CD4-positive, alpha-beta T cell treated with Interleukin-4 for 1 hour (primary cell): ENCODE measurements at regions not wholly inside any gene's neighbourhood (a gene's known extent, or its start where the extent isn't known, plus 50 kb on each side); places are given as distances from the start of the nearest gene placed in this dataset.
"Not testable (repeated sequence)": the region's sequence is repeated elsewhere in the genome, so short reads cannot be mapped to it uniquely, and the experiment has no call there.

Experiments
- DNase-seq, 2 donors: peaks; one replicate each; pipeline ENCODE4 v3.0.0-alpha.2; 2020 to 2022

DNA sequence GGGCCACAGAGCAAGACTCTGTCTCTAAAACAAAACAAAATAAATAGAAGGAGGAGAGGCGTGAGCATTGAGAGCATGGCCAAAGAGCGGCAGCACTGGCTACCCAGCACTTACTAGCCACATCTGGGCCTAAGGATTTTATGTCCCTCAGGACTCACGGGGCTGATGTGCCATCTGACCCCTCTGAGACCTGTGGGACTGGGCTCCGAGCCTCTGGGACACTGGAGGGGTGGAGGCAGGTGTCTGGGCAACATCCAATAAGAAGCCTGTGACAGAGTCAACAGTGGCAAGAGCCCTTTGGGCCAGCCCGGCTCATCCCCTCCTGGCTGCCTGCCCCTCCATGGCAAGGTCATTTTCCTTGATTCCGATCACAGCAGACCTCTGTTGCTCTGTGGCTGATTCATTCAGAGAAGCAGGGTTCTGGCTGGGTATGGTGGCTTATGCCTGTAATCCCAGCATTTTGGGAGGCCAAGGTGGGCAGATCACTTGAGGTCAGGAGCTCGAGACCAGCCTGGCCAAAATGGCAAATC, 60.7 kb downstream of the RRM2 start:
- DNase-seq, result no peak

- DNase-seq, result no peak
Observed at GRCh38 chr2:10184421-10184820, 61.9 kb downstream of the RRM2 start.

DNA sequence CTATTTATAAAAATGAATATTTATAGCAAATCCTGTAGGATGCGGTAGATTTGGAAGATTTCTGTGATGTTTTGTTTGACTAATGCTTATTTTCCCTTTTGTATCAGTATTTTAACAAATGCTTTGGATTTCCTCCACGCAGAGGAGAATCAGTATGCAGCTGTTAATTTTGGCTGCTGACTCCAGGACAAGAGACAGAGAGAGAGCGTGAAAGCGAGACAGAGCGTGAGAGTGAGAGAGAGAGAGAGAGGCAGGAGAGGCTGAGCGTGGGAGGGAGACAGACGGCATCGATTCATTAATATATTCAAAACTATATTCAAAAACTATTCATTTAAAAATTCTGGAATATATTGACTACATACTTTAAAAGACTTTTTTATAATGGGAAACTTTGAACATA, 62.5 kb downstream of the RRM2 start:
- DNase-seq, result no peak

GRCh38 chr2:10185755-10186154, 63.2 kb downstream of the RRM2 start:
- no peak for DNase-seq

DNA sequence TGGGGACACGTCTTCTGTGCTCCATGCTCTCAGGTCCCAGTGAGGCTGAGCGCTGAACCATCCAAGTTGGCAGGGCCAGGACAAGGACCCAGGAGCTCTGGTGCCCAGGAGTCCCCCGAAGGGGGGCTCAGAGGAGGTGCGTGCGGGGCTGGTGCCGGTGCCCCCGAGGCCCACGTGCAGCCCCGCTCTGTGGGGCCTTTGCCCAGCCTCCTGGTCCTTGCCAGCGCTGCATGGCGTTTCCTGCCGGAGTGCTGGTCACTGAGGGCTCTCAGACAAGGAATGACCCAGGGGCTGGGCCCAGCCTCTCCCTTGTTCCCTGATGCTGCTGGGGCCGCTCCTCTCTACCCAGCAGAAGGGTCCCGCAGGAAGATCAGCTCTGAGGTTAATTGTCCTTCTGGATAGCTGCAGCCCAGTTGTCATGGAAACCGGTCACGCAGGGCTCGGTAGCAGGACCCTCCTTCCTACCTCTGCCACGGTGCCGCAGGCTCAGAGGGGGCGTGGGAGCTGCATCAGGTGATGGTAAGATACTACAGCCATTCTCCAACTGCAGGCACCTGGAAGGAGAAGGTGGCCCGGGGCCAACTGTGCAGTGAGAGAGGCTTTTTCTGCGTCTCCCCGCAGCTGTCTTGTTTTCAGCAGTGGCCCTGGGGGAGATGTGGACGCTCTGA, 64.5 kb downstream of the RRM2 start:
- DNase-seq, result no peak

GRCh38 chr2:10187661-10188060, 65.1 kb downstream of the RRM2 start:
- no peak for DNase-seq

- no peak for DNase-seq
Observed at GRCh38 chr2:10188211-10188610, 65.7 kb downstream of the RRM2 start.

GRCh38 chr2:10188729-10189305, 66.3 kb downstream of the RRM2 start:
- no peak for DNase-seq

DNA sequence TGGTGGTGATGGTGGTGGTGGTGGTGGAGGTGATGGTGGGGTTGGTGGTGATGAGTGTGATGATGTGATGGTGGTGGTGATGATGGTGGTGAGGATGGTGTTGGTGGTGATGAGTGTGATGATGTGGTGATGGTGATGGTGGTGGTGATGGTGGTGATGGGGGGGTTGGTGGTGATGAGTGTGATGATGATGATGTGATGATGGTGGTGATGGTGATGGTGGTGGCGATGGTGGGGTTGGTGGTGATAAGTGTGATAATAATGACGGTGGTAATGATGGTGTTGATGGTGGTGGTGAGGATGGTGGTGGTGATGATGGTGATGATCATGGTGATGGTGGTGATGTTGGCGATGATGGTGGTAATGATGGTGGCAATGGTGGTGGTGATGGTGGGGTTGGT, 67.7 kb downstream of the RRM2 start:
- DNase-seq, result no peak

- DNase-seq, result no peak
Observed at GRCh38 chr2:10190737-10191532, 68.4 kb downstream of the RRM2 start.

DNA sequence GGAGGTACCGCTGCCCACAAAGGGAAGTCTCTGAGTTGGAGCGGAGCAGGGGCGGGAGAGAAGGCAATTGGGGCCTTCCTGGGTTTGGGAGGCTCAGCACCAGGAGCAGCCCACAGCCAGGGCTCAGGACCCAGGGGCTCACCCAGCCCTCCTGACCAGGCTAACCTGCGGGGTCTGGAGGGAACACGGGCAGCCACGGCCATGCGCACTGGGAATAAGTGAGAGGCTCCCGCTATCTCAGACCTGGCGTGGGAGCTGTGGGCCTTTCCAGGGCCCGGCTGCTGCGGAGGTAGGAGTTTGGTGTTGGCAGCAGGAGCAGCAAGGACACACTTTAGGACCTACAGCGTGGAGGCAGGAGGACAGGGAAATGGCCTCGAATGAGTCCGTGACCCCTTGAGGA, 69.0 kb downstream of the RRM2 start:
- no peak for DNase-seq

DNA sequence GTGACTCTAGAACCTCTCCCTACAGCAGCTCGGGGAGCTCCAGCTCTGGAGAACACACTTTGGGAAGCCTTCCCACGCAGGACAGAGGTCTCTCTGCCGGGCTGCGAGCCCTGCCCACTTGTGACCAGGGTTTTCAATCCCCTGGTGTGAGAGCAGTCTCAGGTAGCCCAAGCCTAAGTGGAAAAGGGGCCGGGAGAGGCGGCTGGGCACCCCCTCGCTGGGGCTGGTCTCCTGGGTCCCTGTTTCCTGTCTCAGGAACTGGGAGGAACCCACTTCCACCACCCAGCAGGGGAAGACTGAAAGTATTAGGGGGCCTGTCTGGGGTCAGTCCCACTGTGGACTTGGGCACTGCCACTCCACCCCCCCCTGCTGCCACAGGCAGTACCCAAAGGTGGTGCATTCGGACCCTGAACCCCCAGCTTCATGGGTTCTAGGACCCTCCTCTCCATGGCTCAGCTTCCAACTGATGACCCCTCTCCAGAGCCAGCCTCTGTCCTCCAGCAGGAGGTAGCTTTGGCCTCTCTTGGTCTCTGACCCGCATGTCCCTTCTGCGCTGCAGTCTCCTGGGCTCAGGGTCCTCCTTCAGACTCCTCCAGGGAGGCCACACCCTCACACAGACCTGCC, 70.0 kb downstream of the RRM2 start:
- DNase-seq, result no peak

- no peak for DNase-seq
Observed at GRCh38 chr2:10193276-10193795, 70.8 kb downstream of the RRM2 start.

DNA sequence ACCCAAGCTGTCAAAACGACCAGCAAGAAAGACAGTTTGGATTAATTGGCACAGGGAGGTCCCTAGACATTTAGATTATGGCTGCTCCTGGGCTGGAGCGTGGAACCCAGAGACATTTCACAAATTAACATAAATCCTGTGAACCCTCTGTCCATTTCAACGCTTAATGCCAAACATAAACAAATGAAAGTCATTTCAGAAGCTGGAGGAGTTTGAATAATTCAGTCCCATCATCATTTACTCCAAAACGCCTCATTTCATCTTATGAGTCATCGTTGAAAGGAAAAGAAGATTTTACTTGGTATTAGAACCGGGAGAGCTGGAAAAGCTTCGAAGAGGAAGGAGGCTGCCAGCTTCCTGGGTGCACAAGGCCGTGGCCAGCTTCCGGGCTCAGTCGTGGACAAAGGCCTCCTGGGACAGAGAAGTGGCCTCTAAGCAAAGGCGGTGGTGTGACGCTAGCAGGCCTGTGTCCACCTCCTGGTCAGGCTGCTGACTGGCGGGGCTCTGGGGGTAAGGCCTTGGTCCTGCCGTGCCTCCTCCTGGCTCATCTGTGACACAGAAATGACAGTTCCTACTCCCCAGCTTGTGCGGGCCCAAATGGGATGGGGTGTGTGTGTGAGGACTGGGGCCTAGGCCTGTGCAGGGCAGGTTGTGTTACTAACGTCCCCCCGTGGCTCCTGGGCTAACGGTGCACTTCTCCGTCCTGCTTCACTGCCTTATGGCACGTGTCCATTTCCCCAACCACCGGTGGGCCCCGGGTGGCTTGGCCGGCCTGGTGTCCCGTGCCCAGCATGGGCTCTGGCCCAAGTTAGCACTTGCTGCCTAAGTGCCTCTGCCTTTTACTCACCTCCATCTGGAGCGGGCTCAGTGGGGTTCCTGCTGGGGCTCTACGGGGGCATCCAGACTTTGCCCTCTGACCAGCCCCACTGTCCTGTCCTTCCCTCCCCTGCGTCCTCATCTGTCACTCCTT, 71.6 kb downstream of the RRM2 start:
- no peak for DNase-seq

DNA sequence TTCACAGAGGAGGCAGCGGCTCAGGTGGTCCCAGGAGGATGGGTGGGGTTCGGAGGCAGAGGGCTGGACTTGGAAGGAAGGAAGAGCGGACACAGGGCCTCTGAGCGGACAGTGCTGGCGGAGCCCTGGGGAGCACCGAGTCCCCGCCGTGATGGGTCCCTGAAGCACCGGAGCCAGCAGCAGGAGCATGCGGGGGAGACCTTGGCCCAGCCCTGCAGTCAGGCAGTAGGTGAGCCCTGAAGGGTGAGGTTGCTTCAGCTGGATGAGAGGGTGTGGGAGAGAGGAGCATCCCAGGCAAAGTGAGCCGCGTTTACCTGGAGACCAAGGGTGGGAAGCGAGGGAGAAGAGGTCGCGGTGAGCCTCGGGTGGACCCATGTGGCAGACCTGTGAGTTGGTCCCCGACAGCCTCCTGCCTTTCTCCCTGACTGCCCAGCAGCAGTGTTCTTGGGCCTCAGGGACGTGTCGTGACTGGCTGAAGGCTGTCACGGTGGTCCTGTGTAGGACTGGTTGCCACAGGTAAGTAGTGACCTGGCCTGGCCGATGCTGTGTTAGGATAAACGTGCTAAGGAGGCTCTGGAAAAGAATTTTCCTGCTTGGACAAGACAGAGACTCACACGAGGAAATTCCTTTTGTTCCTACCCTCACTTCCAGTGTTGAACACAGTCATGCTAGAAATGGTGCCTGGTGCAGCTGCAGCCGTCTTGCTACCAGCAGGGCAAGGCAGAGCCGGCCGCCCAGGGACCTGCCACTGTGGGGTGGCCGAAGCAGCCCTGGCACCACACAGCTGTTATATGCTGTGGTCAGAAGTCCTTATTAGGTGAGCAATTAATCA, 73.0 kb downstream of the RRM2 start:
- DNase-seq, result no peak

- DNase-seq, result no peak
Observed at GRCh38 chr2:10196110-10196892, 73.8 kb downstream of the RRM2 start.

DNA sequence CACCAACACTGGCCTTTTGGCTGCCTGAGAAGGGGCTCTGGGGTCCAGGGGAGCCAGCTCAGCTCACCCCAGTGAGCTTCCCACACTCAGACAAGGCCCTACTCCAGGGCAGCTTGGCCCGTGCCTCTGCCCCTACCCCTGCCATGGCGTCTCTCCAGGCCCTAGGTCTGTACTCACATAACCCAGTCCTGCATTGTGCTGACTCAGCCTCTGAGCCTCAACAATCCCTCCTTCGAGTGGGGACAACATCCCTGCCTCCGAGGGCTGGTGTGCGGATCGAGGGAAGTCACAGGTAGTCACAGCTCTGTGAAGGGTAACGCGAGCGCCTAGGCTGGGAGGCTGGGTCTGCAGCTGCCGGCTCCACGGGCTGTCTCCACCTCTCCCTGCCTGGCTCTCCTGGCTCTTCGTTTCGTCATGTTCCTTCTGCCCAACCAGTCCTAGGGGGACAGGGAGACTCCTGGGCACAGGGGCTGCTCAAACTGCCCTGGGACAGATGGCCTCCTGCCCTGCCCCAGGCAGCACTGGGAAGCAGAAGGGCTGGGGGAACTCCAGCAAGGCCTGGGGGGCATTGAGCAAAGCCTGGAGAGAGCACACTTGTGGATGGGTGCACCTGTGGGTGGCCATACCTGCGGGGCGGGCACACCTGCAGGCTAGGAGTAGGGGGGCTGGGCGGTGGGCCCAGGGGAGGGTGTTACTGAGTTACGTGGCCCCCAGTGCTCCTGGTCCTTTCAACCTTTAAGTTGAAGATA, 74.6 kb downstream of the RRM2 start:
- no peak for DNase-seq

GRCh38 chr2:10197697-10198076, 75.1 kb downstream of the RRM2 start:
- no peak for DNase-seq

GRCh38 chr2:10198482-10198881, 75.9 kb downstream of the RRM2 start:
- not testable (repeated sequence) for DNase-seq

DNA sequence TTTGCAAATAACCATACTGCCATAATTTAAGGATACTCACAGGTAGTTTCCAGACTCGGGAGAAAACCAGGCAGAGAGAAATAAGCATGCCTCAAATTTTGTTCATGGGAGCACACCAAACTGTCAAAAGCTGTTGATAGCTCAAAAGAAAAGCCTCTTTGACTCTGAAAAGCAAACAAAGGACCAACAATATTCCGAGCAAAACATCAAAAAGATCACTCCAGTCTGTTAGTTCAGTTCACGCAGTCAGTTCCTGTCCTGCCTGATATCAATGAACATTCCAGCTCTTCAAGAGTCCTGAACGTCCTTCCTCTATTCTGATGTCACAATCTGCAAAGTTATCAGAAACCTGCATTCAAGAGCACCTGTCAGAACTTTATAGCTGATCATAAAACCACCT, 78.7 kb downstream of the RRM2 start:
- no peak for DNase-seq
